ENCODE measurements at regions not wholly inside any gene's neighbourhood (a gene's known extent, or its start where the extent isn't known, plus 50 kb on each side); places are given as distances from the start of the nearest gene placed in this dataset.

- Histone ChIP-seq H3K4me1 (ENCODE audit: insufficient read depth, low read length) (no peaks in the 10 kb centered on the region), H3K36me3 (ENCODE audit: insufficient read depth, low read length) (no peaks in the 10 kb centered on the region), H3K9me3 (ENCODE audit: insufficient read depth, low read length, severe bottlenecking) (no peaks in the 10 kb centered on the region), H3K27me3 (ENCODE audit: insufficient read depth, low read length, poor library complexity) (no peaks in the 10 kb centered on the region), H4K20me1 (ENCODE audit: insufficient read depth, low read length) (no peaks in the 10 kb centered on the region), H3K4me2 (ENCODE audit: insufficient read depth, low read length) (no peak overlapping the region), H3K4me3 (ENCODE audit: low read depth in 1 of 2, low read length in 2 of 2) (no peak overlapping the region), H3K79me2 (ENCODE audit: insufficient read depth, low read length) (no peaks in the 10 kb centered on the region), H3K27ac (ENCODE audit: low read length) (no peak overlapping the region), H2AFZ (ENCODE audit: low read depth, low read length) (no peak overlapping the region), H3K9ac (ENCODE audit: low read depth, low read length) (no peak overlapping the region)
- TF ChIP-seq EZH2 (IDR thresholded peaks at IDR 0.05; ENCODE audit: borderline replicate concordance, low read depth, low read length, severe bottlenecking): no peak
- TF ChIP-seq, protein P1, sequence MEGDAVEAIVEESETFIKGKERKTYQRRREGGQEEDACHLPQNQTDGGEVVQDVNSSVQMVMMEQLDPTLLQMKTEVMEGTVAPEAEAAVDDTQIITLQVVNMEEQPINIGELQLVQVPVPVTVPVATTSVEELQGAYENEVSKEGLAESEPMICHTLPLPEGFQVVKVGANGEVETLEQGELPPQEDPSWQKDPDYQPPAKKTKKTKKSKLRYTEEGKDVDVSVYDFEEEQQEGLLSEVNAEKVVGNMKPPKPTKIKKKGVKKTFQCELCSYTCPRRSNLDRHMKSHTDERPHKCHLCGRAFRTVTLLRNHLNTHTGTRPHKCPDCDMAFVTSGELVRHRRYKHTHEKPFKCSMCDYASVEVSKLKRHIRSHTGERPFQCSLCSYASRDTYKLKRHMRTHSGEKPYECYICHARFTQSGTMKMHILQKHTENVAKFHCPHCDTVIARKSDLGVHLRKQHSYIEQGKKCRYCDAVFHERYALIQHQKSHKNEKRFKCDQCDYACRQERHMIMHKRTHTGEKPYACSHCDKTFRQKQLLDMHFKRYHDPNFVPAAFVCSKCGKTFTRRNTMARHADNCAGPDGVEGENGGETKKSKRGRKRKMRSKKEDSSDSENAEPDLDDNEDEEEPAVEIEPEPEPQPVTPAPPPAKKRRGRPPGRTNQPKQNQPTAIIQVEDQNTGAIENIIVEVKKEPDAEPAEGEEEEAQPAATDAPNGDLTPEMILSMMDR (IDR thresholded peaks at IDR 0.05; ENCODE audit: borderline replicate concordance, extremely low read depth, low read length, poor library complexity, severe bottlenecking): no peak
- ATAC-seq (ENCODE audit: insufficient read depth, low read depth) (no peak), DNase-seq (no peak)
Observed at GRCh38 chrX:120819126-120819525, 56.5 kb downstream of the CT47B1 start.

- no peak overlapping the region for H3K27ac ChIP-seq (ENCODE audit: low read length)
- H3K36me3 ChIP-seq (ENCODE audit: insufficient read depth, low read length): no peaks in the 10 kb centered on the region
- H4K20me1 ChIP-seq (ENCODE audit: insufficient read depth, low read length): no peaks in the 10 kb centered on the region
- H3K9ac ChIP-seq (ENCODE audit: low read depth, low read length): no peak overlapping the region
- no peaks in the 10 kb centered on the region for H3K4me1 ChIP-seq (ENCODE audit: insufficient read depth, low read length)
- no peaks in the 10 kb centered on the region for H3K9me3 ChIP-seq (ENCODE audit: insufficient read depth, low read length, severe bottlenecking)
- H3K4me3 ChIP-seq (ENCODE audit: low read depth in 1 of 2, low read length in 2 of 2): no peak overlapping the region
- ATAC-seq (ENCODE audit: insufficient read depth, low read depth) (no peak), DNase-seq (no peak)
- H3K27me3 ChIP-seq (ENCODE audit: insufficient read depth, low read length, poor library complexity): no peaks in the 10 kb centered on the region
- no peaks in the 10 kb centered on the region for H3K79me2 ChIP-seq (ENCODE audit: insufficient read depth, low read length)
- TF ChIP-seq, protein P1 (IDR thresholded peaks at IDR 0.05; ENCODE audit: borderline replicate concordance, extremely low read depth, low read length, poor library complexity, severe bottlenecking): no peak
- H2AFZ ChIP-seq (ENCODE audit: low read depth, low read length): no peak overlapping the region
- no peak overlapping the region for H3K4me2 ChIP-seq (ENCODE audit: insufficient read depth, low read length)
Observed at GRCh38 chrX:120813982-120814381, 61.7 kb downstream of the CT47B1 start.

DNA sequence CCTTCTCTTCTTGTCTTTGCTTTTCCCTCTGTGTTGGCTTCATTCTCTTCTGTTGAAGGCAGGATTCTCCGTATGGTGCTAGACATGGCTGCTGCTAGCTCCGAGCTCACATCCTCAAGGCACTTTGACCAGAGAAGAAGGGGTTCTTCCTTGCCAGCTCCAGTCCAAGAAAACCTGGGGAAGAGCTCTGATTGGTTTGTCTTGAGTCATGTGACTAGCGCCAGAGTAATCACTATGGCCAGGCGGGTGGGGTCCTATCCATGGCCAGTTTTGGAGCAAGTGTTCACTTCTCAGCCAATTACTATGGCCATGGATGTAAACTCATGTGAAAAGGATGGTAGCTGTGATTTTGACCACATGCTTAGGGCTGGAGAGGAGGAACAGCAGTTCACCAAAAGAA is 74.2 kb downstream of the CT47B1 start:
- Histone ChIP-seq H2AFZ (ENCODE audit: low read depth, low read length) (no peak overlapping the region), H3K9me3 (ENCODE audit: insufficient read depth, low read length, severe bottlenecking) (no peaks in the 10 kb centered on the region), H3K4me2 (ENCODE audit: insufficient read depth, low read length) (no peak overlapping the region), H3K79me2 (ENCODE audit: insufficient read depth, low read length) (no peaks in the 10 kb centered on the region), H3K9ac (ENCODE audit: low read depth, low read length) (no peak overlapping the region), H3K27me3 (ENCODE audit: insufficient read depth, low read length, poor library complexity) (no peaks in the 10 kb centered on the region), H3K4me1 (ENCODE audit: insufficient read depth, low read length) (no peaks in the 10 kb centered on the region), H3K27ac (ENCODE audit: low read length) (no peak overlapping the region), H3K4me3 (ENCODE audit: low read depth in 1 of 2, low read length in 2 of 2) (no peak overlapping the region), H3K36me3 (ENCODE audit: insufficient read depth, low read length) (no peaks in the 10 kb centered on the region), H4K20me1 (ENCODE audit: insufficient read depth, low read length) (no peaks in the 10 kb centered on the region)
- ATAC-seq (ENCODE audit: insufficient read depth, low read depth): no peak
- no peak for DNase-seq
- TF ChIP-seq EZH2 (IDR thresholded peaks at IDR 0.05; ENCODE audit: borderline replicate concordance, low read depth, low read length, severe bottlenecking): no peak
- TF ChIP-seq, protein P1 (IDR thresholded peaks at IDR 0.05; ENCODE audit: borderline replicate concordance, extremely low read depth, low read length, poor library complexity, severe bottlenecking): no peak

Measured in DND-41 (cell line).